ENCODE measurements at regions not wholly inside any gene's neighbourhood (a gene's known extent, or its start where the extent isn't known, plus 50 kb on each side); places are given as distances from the start of the nearest gene placed in this dataset.

DNA sequence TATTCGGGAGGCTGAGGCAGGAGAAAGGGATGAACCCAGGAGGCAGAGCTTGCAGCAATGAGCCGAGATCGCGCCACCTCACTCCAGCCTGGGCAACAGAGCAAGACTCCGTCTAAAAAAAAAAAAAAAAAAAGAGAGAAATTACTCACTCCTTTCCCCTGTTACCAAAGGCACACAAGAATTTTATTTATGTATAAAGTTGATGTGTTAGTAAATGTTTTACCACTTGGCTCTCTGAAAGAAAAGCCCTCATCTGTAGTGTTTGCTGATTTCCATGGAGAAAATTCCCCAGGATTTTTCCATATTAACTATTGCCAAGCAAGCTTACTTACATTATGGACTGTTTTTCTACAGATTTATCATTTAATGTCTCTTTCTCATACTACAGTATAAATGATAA, 142.1 kb upstream of the PABPC4L start:
- Histone ChIP-seq H3K36me3 (no peaks in the 10 kb centered on the region), H3K27ac (no peak overlapping the region), H3K4me1 (no peaks in the 10 kb centered on the region), H3K9me3 (no peaks in the 10 kb centered on the region), H3K27me3 (replicated peaks in 1 of 7) (no peaks in the 10 kb centered on the region), H3K4me3 (no peak overlapping the region)
- DNase-seq: no peak
- TF ChIP-seq POLR2A (IDR thresholded peaks at IDR 0.05): no peak
- TF ChIP-seq POLR2AphosphoS5 (IDR thresholded peaks at IDR 0.05): no peak
- TF ChIP-seq, protein P1, sequence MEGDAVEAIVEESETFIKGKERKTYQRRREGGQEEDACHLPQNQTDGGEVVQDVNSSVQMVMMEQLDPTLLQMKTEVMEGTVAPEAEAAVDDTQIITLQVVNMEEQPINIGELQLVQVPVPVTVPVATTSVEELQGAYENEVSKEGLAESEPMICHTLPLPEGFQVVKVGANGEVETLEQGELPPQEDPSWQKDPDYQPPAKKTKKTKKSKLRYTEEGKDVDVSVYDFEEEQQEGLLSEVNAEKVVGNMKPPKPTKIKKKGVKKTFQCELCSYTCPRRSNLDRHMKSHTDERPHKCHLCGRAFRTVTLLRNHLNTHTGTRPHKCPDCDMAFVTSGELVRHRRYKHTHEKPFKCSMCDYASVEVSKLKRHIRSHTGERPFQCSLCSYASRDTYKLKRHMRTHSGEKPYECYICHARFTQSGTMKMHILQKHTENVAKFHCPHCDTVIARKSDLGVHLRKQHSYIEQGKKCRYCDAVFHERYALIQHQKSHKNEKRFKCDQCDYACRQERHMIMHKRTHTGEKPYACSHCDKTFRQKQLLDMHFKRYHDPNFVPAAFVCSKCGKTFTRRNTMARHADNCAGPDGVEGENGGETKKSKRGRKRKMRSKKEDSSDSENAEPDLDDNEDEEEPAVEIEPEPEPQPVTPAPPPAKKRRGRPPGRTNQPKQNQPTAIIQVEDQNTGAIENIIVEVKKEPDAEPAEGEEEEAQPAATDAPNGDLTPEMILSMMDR (IDR thresholded peaks at IDR 0.05 in 8 of 11, conservative IDR thresholded peaks at IDR 0.05 in 3 of 11): no peak
- intact Hi-C loops (cut with DNase I; ENCODE audit: low total_unique reads): no loop called here
- WGBS, 5 donors: 86 to 94% (median 92%) methylated on average over 5 of the region's 5 CpGs

DNA sequence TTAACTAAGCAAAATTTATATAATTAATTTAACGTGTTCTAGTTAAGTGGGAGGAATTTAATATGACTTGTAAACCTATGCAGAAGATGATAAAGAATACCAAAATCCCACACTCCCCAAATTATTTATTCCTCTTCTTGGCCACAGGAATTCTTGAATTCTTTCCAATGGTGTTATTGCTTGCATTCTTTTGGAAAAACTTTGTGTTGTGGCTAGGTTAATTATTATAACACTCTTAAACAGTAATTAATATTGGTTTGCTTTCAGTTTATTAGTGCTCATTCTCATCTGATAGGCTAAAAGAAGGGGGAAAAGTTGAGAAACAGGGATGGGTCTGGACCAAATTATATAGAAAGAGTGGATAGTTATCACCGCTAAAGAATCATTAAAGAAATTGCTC, 141.5 kb upstream of the PABPC4L start:
- intact Hi-C loops (cut with DNase I; ENCODE audit: low total_unique reads): no loop called here
- WGBS, 5 donors: 0 to 85% (median 51%) methylated on average over 2 of the region's 2 CpGs

DNA sequence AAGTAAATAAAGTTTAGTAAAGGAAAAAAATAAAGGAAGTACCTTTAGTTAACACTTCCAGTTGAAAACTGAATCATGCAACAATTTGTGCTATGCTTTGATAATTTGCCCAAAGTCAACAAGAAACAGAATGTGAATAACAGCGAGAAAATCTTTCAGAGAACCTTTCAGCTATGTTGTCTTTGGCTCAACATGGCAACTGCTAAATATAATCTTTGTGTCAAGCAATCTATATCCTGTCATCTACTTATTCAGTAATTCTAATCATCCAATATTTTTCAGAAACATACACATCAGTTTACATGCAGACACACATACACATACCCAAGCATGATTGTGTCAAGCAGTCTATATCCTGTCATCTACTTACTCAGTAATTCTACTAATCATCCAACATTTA, 136.0 kb upstream of the PABPC4L start:
- intact Hi-C loops (cut with DNase I; ENCODE audit: low total_unique reads): no loop called here
- Histone ChIP-seq H3K36me3 (no peaks in the 10 kb centered on the region), H3K9me3 (peaks cover 0 to 5% (median 0%) of the 10 kb centered on the region in 8 donors), H3K27ac (no peak overlapping the region), H3K4me1 (no peaks in the 10 kb centered on the region), H3K27me3 (replicated peaks in 1 of 7) (no peaks in the 10 kb centered on the region), H3K4me3 (no peak overlapping the region)
- no peak for DNase-seq
- 55 to 88% (median 68%) methylated on average over 1 of the region's 1 CpG for WGBS, 5 donors
- TF ChIP-seq, protein P1 (IDR thresholded peaks at IDR 0.05 in 8 of 11, conservative IDR thresholded peaks at IDR 0.05 in 3 of 11): no peak
- no peak for TF ChIP-seq POLR2A (IDR thresholded peaks at IDR 0.05)
- no peak for TF ChIP-seq POLR2AphosphoS5 (IDR thresholded peaks at IDR 0.05)

More for the DNA sequence above, 141.5 kb upstream of the PABPC4L start:
- no peaks in the 10 kb centered on the region for H3K27me3 ChIP-seq (replicated peaks in 1 of 7)
- no peaks in the 10 kb centered on the region for H3K36me3 ChIP-seq
- H3K4me1 ChIP-seq: no peaks in the 10 kb centered on the region
- H3K9me3 ChIP-seq: no peaks in the 10 kb centered on the region
- H3K27ac ChIP-seq: no peak overlapping the region
- H3K4me3 ChIP-seq: no peak overlapping the region
- no peak for DNase-seq
- TF ChIP-seq POLR2A (IDR thresholded peaks at IDR 0.05) (no peak), POLR2AphosphoS5 (IDR thresholded peaks at IDR 0.05) (no peak)
- TF ChIP-seq, protein P1 (IDR thresholded peaks at IDR 0.05 in 8 of 11, conservative IDR thresholded peaks at IDR 0.05 in 3 of 11): no peak

DNA sequence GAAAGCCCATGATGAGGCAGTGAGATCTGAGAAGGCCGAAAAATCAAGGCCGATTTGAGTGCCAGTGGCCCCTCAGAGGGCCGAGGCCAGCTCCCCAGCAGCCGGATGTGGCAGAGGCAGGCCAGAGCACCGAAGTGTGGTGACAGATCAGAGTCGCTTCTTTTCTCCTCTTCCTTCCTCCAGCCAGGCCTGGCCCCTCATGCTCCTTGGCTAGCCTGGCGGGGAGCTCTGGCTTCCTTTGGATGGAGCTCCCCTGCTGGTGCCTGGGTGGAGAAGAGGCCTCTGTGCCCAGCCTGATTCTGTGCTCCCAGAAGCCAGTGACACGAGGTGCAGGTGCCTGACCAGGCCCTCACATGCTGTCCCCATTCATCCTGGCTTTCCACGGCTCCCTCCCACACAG, 127.2 kb upstream of the PABPC4L start:
- TF ChIP-seq POLR2A (IDR thresholded peaks at IDR 0.05) (no peak), POLR2AphosphoS5 (IDR thresholded peaks at IDR 0.05) (no peak)
- TF ChIP-seq, protein P1 (IDR thresholded peaks at IDR 0.05 in 8 of 11, conservative IDR thresholded peaks at IDR 0.05 in 3 of 11): no peak
- intact Hi-C loops (cut with DNase I; ENCODE audit: low total_unique reads): no loop called here

More for the DNA sequence above, 127.2 kb upstream of the PABPC4L start:
- Histone ChIP-seq H3K4me1 (no peaks in the 10 kb centered on the region), H3K27me3 (replicated peaks in 1 of 7) (no peaks in the 10 kb centered on the region), H3K4me3 (no peak overlapping the region), H3K36me3 (no peaks in the 10 kb centered on the region), H3K27ac (no peak overlapping the region), H3K9me3 (peaks cover 0 to 20% (median 5%) of the 10 kb centered on the region in 8 donors)
- DNase-seq: no peak
- 79 to 94% (median 86%) methylated on average over 9 of the region's 9 CpGs for WGBS, 5 donors
